Stimulated activated CD8-positive, alpha-beta memory T cell treated with anti-CD3 and anti-CD28 coated beads, Interleukin-15, amount 100 ng/mL, for 48 hours (primary cell): ENCODE measurements at regions not wholly inside any gene's neighbourhood (a gene's known extent, or its start where the extent isn't known, plus 50 kb on each side); places are given as distances from the start of the nearest gene placed in this dataset.
A peak's percentile ranks its signal among the peaks of the same experiment; 100 is the strongest.

Experiments
- DNase-seq, 2 donors: peaks; one replicate each; pipeline ENCODE4 v3.0.0-alpha.2; 2020; ENCODE audit warnings: low read depth in 2 of 2

DNA sequence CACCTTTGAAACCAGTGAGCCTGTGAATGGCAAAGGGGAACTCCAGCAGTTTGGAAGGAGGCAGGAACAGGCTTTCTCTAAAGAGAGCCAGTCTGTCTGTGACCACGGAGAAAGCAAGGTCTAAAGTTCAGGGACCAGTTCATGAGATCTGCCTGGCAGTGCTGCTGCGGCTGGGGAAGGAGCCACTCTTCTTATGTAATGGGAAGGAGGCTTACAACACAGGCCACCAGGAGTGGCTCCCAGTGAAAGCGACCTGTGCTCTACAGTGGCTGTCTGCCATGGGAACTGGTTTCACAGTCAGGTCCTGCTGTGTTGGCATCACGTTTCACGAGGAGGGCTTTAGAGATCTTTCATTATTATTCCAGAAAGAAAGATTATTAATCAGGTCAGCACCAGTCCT lies 291.9 kb upstream of the PRDM1 start:
- no peak for DNase-seq

- no peak for DNase-seq
These were observed 293.0 kb upstream of the PRDM1 start for GRCh38 chr6:105793130-105793529.

DNA sequence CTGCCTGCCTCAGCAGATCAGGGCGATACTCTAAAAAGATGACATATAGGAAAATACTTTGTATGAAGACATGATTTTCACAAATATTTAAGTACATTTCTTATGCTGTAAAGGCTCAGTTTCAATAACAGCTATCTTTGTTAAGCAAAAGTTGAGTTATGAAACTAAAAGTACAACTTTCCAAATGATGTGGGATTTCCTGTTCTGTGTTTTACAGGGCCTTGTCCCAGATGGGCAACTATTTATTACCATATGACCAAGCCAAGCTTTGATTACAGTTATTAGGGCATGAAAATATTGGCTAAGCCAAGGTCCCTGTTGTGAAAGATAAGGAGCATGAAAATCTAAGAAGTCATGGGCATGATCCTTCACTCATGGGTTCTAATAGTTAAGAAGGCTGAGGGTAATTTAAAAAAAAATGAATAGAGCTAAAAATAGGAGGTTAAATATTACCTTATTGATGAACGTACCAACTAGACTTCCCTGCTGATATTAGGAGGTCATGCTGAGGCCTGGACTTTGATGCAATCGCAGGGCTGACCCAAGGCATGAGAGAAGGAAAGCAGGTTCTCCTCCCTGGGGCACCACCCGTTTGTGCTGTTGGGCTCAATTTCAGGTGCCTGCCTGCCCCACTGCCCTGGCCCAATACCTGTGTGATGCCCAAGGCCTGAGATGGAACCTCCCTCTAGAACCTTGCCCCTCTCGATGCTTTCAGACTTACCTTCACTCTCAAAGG lies 294.4 kb upstream of the PRDM1 start:
- DNase-seq = no peak

DNA sequence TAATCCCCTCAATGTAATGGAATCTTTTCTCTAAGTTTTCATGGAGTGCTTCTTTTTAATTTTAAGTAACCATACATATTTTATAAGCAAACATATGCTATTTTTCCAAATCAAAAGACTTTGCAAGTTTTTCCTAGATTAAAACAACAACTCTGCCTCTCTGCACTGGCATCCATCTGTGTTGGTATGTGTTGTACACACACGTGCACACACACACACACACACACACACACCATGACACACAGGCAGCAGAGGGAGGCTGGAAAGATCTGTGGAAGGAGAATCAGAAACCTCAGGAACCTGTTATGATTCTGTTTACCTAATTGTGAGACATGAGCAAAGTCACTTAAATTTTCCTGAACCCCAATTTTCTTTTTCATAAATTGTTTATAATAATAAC lies 295.0 kb upstream of the PRDM1 start:
- DNase-seq = no peak

DNA sequence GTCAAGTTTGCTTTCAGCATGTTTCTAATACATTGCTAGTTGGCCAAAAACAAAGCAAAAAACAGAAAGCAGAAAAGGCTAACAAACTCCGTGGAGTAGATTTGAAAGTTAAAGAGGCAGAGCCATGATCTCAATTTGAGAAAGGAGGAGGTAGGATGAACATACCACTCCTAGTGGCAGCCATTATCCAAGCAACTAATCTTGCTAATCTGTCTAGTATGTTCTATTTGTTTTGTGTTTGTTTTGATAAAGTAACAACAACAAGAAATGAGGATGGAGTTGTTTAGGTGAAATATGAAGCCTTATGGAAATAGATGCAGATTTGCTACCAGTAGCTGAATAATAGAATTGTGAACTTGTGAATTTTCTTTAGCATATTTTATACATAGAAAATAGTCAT lies 295.5 kb upstream of the PRDM1 start:
- no peak for DNase-seq

DNA sequence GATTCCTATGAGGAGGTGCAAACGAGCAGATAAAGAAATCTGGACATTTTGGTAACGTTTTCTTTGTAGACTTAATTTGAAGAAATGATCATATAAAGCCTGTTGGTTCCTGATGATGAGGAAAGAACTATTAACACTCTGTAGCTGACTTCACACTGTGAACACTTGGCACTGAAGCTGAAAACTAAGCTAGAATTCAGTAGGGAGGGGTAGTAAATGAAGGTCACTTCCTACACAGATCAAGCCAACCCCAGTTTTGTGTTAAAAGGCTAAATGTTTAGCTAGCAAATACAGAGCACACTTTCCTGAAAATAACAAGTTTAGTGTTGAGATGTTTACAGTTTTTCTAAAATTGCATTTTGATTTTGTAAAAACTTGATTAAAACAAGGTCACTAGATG lies 296.2 kb upstream of the PRDM1 start:
- DNase-seq = no peak

DNA sequence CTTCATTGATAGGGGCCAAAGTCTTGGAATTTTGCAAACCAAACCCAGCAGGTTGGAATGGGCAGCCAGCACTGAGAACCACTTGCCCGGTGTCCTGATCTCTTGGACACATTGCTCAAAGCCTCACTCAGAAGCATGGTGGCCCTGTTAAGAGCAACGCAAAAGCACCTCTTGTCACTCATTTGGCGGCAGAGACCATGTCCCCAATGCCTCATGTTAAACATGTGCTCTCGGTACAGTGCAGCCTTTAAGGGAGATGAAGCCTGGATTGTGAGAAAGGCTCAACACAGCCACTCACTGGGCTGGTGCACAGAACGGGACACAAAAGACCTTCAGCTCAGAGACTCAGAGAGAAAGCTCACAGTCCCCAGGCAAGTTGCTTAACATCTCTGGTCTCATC lies 298.4 kb upstream of the PRDM1 start:
- DNase-seq = no peak

DNA sequence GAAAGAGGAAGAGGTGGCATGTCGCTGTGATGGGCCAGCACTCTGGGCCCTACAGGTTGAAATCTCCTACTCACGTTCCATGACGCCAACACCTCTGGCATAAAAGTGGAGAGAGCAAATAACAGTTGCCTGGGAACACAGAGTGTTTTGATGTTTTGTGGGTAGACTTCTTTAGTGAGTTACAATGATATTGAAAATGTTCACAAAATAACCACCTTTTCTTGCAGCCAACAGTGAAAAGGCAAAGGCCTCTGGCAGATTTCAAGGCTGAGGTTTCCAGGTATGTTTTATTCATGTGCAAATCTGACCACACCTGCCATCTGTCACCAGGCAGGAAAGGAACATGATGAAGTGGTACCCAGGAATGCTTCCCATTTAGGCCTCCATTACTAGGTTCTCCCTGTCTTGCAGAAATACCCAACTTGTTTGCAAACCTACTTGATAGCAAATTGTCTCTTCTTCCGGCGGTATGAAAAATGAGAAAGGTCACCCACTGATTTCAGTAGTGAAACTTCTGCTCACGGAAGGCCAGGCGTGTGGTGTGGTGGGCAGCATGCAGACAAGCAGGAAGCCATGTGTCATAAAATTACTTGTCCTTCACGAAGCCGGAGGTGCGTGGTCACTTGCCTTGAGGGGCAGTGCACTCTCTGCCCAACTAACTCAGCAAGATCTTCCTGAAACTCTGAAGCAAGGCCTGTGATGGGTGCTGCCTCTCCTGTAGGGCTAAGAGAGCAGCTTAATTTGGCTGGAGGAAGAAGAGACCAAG lies 299.1 kb upstream of the PRDM1 start:
- peak; percentile 29 to 32 for DNase-seq

- DNase-seq = no peak
These were observed 299.7 kb upstream of the PRDM1 start for GRCh38 chr6:105786449-105786848.

DNA sequence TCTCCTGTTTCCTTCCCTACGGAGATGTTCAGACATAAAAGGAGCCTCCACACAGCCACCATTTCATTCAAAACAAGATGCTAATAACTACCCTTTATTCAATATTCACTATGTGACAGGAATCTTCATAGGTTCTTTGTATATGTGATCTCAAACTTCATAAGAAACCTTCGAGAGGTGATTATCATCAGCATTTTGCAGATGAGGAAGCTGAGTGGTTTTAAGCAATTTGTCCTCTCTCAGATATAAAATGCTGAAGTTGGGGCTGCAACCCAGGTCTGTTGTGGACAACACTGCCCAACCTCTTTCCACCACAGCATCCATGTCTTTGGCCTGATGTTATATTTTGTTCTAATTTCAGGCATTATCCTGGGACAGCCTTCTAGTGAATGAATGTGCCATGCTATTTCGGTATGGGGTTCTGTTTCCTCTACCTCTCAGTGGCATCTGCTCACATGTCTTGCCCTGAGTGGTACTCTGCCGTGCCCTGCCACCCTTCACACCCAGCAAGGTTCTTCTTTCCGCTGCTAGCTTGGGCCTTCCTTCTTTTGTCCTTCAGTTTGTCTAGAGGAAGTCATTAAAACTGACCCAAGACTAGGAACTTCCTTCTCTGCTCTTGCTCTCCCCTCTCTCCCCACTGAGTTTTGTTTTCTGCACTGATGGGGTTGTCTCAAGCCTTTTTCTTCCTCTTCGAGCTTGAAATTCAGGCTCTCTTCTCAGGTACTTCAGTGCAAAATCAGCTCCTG lies 300.9 kb upstream of the PRDM1 start:
- no peak for DNase-seq

- DNase-seq = no peak
These were observed 302.0 kb upstream of the PRDM1 start for GRCh38 chr6:105784179-105784578.

DNA sequence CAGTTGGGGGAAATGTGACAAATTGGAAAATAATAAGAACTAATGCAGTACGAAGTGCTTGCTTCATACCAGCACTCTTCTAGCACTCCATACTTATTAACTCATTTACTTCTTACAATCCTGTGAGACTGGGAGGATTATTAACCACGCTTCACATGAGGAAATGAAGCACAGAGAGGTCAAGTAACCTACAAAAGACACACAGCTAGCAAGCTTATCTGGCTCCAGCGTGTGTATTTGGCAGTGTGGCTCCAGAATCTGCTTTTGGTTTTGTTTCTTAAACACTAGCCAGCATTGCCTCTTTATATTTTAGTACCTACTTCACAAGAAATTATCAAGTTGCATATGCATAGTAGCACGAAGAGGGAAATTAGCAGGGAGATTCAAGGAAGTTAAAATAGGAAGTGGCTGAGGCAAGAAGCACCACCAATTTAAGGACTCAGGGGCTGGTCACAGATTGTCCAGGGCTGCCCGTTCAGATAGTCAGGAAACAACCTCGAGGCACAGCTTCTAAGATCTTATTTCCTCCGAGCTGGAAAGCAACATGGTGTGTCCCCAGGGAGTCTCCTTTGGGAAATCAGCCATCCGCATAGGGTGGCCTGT lies 302.7 kb upstream of the PRDM1 start:
- DNase-seq = no peak

- no peak for DNase-seq
These were observed 304.2 kb upstream of the PRDM1 start for GRCh38 chr6:105781915-105782314.

DNA sequence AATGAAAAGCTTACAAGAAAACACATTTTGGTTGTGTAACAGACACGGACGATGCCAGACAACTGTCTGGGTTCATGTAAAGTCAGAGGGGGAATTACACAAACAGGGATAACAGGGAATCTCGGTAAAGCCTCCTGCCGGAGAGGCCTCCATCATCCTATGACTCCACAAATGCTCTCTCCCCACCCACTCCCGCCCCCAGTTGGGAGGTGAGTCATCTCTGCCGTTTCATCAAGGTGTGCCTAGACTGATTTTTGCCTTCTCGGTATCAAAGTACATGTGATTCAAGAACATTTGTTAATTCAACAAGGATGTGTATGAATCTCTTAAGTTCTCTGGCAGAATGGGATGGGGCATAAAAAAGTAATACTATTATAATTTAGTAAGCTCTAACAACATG lies 304.9 kb upstream of the PRDM1 start:
- no peak for DNase-seq

DNA sequence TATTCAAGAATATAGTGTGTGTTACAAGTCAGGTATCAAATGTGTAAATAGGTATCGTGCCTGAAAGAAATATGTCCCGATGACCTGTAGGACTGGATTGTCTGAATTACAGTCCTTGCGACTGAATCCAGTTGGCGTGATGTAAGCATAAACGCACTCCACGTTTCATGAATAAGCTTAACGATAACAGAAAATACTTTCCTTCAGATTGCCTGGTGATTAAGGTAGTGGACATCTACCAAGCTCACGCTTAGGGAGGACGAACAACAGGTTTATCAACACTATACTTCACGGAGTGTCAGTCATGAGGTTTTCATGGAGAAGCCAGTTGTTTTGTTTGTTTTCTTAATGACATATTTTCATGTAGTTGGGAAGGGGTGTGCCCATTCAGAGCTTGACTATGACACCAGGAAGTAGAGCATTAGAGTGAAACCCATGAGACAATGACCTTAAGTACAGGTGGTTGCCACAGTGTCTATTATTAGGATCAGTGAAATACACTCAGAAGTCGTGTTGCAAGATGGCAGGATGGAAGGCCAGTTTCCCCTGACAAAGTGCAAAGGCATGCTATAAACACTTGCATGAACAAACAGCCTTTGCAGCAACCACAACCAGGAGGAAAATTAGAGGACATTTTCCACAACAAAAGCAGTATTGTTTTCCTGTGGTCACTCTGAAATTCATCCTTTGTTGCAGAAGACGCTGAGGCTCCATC lies 305.8 kb upstream of the PRDM1 start:
- no peak for DNase-seq

DNA sequence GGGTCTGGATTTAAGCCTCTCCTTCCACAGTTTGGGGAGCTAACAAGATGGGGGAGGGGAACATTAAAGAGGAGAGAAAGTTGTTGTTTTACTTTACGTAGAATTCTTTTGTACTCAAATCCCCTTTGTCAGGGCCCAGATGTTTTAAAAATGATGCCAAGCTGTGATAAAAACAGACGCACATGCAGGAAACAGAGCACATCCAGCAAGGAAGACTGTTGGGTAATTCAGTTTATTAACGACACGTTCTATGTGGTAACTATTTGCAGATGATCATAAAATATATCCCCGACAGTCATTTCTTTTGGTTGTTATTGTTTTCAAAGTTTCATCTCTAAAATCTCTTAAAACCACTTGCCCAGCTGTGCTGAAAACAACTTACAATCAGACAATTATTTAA lies 307.0 kb upstream of the PRDM1 start:
- no peak for DNase-seq

DNA sequence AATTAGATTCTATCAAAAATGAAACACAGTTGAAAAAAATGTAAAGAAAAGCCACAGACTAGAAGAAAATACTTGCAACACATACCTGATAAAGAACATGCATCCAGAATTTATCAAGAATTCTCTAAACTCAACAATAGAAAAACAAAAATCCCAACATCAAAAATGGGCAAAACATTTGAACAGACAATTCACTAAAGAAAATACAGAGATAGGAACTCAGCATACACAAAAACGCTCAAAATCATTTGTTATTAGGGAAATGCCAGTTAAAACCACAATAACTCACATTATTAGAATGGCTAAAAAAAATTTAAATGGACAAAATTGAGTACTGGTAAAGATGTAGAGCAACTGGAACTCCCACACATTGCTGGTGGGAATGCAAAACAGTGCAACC lies 311.0 kb upstream of the PRDM1 start:
- DNase-seq = no peak

DNA sequence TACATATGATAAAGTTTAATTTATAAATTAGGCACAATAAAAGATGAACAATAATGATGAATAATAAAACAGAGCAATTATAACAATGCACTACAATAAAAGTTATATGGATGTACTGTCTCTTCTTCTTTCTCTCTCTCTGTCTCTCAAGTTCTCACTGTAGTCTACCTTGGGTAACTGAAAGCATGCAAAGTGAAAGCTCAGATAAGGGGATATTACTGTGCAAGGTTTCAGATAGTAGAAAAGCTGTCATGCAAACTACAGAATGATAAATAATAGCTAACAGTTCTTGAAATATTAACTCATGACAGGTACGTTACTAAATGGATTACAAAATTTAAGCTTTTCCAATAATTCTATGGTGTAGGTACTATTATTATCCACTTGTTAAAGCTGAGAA lies 311.9 kb upstream of the PRDM1 start:
- no peak for DNase-seq

GRCh38 chr6:105771313-105771970 lies 314.7 kb upstream of the PRDM1 start:
- no peak for DNase-seq

DNA sequence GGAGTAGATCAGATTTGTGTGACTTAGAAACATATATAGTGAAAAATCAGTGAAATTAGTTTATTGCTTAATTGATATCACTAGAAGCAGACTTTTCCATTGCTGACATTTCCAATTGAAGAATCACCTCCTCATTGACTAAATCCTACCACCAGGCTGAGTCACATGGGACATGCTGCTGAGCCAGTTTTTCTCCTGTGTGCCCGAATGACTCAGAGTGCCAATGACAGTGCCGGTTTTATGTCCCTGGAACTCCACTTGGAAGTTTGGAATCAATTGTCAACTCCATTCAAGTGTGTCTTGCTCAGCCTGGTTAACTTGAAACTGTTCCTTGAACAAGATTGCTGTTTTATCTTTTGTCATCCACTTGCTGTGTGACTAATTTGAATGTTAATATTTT lies 316.1 kb upstream of the PRDM1 start:
- no peak for DNase-seq

DNA sequence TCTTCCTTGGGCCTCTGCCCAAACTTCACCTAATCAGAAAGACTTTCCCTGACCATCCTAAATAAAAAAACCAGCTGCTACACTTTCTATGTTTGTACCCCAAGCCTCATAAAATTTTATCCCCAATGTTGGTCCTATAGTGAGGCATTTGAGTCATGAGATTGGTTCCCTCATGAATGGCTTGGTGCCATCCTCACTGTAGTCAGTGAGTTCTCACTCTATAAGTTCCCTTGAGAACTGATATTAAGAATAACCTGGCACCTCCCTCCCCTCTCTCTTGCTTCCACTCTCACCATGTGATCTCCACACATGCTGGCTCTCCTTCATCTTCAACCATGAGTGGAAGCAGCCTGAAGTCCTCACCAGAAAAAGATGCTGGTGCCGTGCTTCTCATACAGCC lies 316.9 kb upstream of the PRDM1 start:
- DNase-seq = no peak
